Activated CD4-positive, alpha-beta T cell treated with anti-CD3 and anti-CD28 coated beads, Interleukin-2, Interleukin-6, amounts not matched to agents 100 ng/mL and 50 ng/mL, durations not matched to agents 16 hours and 8 hours (primary cell): ENCODE measurements at regions not wholly inside any gene's neighbourhood (a gene's known extent, or its start where the extent isn't known, plus 50 kb on each side); places are given as distances from the start of the nearest gene placed in this dataset.
"Not testable (repeated sequence)": the region's sequence is repeated elsewhere in the genome, so short reads cannot be mapped to it uniquely, and the experiment has no call there.

ENCODE experiments used
- DNase-seq: peaks from one replicate; pipeline ENCODE4 v3.0.0-alpha.2; 2020

DNA sequence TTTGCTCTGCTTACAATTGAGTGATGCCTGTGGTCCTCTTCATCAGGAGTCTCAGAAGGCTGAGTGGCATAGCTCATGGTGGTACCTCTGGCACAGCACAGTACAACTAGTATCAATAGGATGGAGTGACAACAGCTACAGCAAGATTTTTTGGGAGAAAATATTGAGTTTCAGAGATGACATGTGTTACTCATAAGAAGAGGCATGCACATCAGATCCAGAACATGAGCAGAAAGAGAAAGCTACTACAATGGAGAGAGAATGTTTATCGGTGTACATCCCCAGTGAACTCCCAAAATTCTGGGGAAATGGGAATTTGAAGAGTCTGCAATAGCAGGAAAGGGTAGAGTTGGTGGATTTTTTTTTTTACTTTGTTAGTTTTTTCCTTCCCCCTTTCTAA, 130.5 kb upstream of the MB21D2 start:
- no peak for DNase-seq

GRCh38 chr3:193049935-193050334, 132.3 kb upstream of the MB21D2 start:
- DNase-seq = no peak

GRCh38 chr3:193051314-193051713, 133.7 kb upstream of the MB21D2 start:
- DNase-seq = no peak

DNA sequence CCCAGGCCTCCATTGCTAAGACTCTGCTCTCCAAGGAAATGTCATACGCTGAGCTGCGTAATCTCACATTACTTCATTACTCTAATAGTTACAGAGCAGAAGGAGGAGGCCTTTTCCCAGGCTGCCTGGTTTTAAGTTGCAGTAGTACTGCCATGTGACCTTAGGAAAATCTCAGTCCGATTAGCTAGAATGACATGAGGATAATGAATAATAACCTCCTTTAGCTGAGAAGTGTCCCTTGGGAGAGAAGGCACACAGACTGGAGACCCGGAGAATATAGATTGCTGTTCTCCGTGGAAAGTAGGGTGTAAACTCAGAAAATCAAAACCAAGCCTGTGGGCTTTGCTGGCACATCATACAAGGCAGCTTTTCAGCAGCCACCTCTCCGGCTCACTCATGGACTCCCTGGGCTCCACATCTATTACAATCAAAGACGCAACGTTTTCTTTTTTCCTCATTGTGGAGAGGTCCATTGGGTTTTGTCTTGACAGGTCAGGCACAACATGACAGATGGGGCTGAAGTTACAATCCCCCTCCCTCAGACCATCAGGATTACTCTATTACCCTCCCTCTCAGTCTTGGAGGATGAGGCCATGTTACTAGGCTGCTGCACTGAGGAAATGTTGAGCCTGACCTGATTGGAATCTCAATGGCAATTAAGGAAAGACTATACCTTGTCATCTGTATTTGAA, 134.8 kb upstream of the MB21D2 start:
- DNase-seq = no peak

GRCh38 chr3:193053046-193053435, 135.4 kb upstream of the MB21D2 start:
- DNase-seq = no peak

DNA sequence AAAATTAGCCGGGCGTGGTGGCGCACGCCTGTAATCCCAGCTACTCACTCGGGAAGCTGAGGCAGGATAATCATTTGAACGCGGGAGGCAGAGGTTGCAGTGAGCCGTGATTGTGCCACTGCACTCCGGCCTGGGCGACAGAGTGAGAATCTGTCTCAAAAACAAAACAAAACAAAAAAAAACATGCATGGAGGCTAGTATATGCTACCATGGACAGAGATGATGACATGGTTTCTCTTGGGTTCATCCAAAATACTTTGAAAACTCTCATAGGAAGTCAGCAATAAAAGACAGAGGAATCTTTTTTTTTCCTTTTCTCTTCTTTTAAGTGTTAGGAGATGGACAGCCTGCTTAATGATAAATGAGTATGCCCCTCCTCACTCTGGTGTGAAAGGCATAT, 137.7 kb upstream of the MB21D2 start:
- DNase-seq = no peak

- DNase-seq = no peak
Observed at GRCh38 chr3:193057616-193058015, 140.0 kb upstream of the MB21D2 start.

DNA sequence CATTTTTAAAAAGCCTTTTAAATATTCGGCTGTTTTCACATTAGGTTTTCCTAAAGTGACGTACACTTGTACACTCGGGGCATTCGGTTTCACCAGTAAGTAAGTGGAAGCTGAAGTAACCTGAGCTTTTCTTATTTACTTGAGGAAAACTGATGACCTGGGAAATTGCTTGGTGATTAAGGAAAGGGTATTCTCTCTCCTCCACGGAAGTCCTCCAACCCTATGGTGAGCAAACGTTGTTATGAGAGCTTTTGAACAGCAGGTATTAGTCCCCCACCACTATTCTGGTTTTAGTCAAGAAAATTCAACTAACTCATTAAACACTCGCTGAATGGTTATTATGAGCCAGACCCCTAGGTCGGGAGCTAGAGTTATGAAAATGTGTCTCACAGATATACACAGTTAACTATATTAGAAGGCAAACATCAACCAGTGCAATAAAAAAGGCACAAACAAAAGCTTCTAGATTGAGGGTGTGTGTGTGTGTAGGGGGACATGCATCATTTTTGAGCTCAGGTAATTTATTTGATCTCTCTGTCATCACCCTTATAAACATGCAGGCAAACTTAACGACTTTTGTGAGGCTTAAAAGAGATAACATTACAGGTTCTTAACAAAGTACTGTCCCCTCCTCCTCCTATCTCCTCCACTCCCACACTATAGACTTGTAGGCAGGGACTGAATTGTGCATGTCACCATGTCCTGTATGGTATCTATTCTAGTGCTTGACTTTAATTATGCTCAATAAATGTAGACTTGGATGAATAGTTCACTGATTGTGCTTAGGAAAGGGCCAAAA, 143.3 kb upstream of the MB21D2 start:
- DNase-seq = no peak

DNA sequence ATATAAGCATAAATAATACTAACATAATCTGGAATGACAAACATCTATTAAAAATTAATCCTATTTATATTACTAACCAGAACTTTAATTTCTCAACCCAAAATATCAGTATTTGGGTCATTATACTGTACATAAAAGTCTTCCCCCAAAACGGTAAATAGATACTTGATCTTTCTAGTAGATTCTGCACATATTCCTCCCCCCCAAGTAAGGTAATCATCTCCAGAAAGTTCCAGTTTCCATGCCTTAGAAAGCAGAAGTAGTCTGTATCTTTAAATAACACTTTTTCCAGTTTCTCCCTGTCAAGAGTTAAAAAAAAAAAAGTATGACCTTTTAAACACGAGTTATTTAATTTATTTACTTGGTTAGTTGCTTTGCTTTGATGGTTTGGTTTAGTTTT, 150.7 kb upstream of the MB21D2 start:
- no peak for DNase-seq

GRCh38 chr3:193069732-193070131, 152.1 kb upstream of the MB21D2 start:
- DNase-seq = not testable (repeated sequence)

- DNase-seq = no peak
Observed at GRCh38 chr3:193078996-193079753, 161.5 kb upstream of the MB21D2 start.

DNA sequence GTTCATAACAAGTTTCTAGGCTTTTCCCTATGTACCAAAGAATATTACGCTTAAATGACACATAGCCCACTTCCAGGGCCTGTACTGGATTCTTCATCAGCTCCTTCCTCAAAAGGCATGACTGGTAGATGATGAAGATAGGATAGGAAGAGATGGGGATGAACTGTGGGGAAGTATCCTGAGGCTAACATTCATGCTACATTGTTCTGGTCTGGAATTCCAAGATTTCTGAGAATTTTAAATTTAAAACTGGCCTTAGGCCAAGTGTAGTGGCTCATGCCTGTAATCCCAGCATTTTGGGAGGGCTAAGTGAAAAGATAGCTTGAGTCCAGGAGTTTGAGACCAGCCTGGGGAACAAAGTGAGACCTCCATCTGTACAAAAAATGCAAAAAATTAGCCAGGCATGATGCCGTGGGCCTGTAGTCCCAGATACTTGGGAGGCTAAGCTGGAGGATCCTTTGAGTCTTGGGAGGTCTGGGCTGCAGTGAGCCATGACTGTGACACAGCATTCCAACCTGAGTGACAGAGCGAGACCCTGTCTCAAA, 160.1 kb upstream of the PLAAT1 start:
- no peak for DNase-seq

- DNase-seq = no peak
Observed at GRCh38 chr3:193085655-193086054, 155.4 kb upstream of the PLAAT1 start.

DNA sequence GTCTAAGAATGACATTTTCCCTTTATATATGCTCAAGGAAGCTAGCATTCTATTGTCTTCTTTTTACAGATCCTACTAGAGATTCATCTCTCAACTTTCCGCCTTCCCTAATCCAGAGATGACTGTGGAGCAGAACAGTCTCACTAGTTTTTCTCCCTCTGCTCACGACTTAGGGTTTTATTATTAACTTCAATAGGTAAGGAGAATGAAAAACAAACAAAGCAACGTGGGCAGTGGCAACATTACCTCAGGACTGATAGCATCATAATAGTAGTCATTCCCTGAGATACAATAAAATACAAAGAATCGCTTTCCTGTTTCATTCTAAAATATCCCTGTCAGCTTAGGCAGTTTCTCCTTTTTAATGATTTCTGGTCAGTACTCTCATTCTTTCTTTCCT, 154.3 kb upstream of the PLAAT1 start:
- no peak for DNase-seq

DNA sequence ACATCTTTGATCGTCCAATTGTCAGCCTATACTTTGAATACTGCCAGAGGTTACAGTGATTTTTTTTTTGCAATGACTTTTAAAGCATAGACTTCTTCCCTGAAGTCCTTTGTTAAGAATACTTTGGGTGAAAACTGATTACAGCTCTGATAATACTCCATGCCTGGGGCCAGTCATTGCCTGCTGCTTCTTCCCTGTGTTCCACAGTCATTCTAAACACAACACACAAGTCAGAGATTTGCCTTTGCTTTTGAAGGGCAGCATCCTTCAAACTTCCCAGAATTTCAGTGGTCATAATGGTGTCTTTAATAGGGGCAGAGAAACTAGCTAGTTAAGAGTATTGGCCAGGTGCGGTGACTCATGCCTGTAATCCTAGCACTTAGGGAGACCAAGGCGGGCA, 153.7 kb upstream of the PLAAT1 start:
- DNase-seq = no peak

DNA sequence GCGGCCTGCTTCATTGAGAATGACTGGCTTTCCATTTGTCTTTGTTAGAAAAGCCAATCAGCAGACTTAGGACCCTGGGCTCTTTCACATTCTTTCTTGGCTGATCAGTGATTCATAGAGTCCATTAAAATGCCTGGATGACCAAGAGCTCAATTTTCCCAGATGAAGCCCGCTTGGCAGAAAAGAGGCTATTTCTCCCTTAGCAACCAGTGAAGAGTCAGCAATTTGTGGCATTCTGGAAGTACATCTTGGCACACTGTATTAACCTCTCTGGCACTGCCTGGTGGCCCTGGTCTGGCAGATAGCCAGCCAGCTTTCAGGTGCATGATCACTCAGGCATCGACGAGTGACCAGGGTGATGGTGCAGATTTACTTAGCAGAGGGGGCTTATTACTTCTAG, 145.7 kb upstream of the PLAAT1 start:
- DNase-seq = no peak

DNA sequence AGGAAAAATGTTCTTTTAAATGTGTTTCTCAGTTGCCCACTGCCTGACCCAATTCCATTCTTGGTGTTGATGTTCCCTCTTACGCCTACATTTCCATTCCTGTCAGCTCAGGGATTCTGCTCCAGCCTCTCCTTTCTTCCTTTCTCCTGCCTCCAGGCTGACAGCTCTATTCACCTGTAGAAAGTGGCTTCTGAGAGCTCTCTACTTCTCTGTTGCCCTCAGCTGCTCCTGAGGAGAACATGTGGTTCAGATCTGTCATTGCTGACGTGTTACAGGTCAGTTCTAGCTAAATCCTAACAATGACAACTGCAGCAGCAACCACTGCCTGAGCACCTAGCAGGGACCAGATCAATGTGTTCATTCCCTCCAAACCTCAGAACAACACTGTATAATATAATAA, 144.9 kb upstream of the PLAAT1 start:
- no peak for DNase-seq

GRCh38 chr3:193114431-193115340, 126.3 kb upstream of the PLAAT1 start:
- no peak for DNase-seq

DNA sequence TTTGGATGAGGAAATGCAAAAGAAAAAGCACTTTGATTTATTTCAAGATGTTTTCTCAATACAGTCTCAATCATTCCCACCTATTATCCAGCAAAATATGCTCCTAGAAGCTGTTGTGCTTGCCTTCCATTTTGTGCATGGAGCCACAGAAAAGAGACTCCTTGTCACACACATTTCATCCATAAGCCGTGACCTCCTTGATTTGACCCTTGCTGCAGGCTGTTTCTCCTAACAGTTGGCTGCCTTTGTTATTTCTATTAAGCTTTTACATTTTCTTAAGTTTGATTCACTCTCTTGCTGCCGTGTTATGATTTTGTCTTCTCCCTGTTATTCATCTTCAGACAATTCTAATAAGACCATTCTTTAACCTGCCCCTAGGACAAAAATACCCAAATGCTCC, 124.2 kb upstream of the PLAAT1 start:
- DNase-seq = no peak

- no peak for DNase-seq
Observed at GRCh38 chr3:193118907-193119306, 122.1 kb upstream of the PLAAT1 start.

DNA sequence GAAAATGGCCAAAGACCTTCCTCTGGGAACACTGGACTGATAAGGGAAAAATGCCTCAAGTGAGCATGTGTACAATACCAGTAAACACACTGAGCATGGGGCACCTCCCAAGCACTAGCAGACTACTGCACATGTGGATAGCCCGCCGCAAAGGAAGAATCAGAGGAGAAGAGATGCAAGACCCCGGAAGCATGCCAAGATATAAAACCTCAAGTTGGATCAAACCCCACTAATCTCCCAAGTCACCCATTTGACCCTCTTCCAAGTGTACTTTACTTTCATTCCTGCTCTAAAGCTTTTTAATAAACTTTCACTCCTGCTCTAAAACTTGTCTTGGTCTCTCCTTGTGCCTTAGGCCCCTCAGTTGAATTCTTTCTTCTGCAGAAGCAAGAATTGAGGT, 121.1 kb upstream of the PLAAT1 start:
- DNase-seq = no peak

GRCh38 chr3:193124861-193125260, 116.2 kb upstream of the PLAAT1 start:
- no peak for DNase-seq

DNA sequence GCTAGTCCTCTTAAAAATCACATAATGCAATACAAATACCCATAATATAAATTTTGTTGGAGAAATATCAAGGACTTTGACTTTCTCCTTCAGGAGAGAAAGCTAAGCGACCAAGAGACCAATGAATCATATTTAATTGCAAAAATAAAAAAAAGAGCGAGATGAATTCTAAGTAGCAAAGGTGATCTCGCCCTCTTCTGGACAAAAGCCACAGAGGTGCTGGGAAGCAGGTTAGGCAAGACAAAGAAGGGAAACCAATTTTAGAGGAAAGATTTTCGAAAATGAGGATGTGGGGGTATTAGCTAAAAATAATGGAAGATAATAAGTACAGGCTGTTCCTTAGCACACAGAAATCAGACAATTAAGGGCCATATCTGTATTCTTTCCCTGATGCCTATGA, 111.4 kb upstream of the PLAAT1 start:
- no peak for DNase-seq
